ENCODE measurements at regions not wholly inside any gene's neighbourhood (a gene's known extent, or its start where the extent isn't known, plus 50 kb on each side); places are given as distances from the start of the nearest gene placed in this dataset.

DNA sequence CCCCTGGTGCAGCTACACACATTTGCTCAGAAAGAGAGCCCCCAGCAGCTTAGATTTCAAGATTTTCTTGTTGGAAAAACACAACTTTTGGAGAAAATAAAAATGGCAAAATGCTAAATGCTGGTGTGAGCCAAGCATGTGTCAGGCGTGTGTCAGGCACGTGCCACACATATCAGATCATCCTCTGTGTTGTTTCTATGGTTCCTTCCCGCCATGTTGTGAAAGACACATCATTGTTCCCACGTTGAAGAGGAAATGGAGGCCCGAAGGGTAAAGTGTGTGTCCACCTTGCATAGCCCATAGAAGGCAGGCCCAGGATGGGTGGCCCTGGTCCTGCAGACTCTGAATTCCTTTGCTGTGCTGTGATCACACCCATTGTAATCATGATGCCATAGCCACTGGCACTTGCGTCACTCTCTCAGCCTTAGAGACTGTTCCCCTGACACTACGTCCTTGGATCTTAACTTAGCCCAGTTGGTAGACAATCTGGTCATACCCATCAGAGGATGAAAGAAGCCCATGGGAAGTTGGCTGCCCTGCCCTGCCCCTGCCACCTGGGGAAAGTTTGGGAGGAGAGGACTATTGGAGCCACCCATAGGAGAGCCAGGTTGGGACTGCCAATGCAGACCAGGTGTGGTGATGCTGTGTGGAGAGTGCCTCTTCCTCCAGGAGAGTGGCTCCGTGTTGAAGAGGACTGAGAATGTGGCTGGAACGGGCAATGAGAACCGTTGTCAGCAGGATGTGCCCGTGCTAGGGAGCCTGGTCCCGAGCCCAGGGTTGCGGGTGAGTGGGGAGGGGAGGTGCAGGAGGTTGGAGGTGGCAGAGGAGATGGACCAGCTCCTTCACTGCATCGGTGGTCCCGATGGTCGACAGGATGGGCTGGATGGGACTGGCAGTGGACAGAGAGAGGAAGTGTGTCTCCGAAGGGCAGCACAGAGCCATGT, 65.6 kb upstream of the IGFBP3 start:
- TF ChIP-seq, protein P1, sequence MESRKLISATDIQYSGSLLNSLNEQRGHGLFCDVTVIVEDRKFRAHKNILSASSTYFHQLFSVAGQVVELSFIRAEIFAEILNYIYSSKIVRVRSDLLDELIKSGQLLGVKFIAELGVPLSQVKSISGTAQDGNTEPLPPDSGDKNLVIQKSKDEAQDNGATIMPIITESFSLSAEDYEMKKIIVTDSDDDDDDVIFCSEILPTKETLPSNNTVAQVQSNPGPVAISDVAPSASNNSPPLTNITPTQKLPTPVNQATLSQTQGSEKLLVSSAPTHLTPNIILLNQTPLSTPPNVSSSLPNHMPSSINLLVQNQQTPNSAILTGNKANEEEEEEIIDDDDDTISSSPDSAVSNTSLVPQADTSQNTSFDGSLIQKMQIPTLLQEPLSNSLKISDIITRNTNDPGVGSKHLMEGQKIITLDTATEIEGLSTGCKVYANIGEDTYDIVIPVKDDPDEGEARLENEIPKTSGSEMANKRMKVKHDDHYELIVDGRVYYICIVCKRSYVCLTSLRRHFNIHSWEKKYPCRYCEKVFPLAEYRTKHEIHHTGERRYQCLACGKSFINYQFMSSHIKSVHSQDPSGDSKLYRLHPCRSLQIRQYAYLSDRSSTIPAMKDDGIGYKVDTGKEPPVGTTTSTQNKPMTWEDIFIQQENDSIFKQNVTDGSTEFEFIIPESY (IDR thresholded peaks at IDR 0.05): no peak
- no peak for TF ChIP-seq YY1 (IDR thresholded peaks at IDR 0.05; ENCODE audit: low read depth, low read length)
